Mesenchymal stem cell (in vitro differentiated cells and primary cell): ENCODE measurements at regions not wholly inside any gene's neighbourhood (a gene's known extent, or its start where the extent isn't known, plus 50 kb on each side); places are given as distances from the start of the nearest gene placed in this dataset.

Source experiments
- DNase-seq: peaks from one replicate; pipeline ENCODE4 v3.0.0-alpha.2; 2013
- H2AFZ ChIP-seq: one replicate; pipeline ENCODE4 v1.6.1; 2013; ENCODE audit warnings: low read depth, mild to moderate bottlenecking, control low read depth, inconsistent platforms, low read length, moderate library complexity
- H2AK5ac ChIP-seq: 2 replicates; pipeline ENCODE4 v1.6.1; 2013; ENCODE audit warnings: low read length, moderate library complexity, mild to moderate bottlenecking, inconsistent platforms; ENCODE audit not compliant: severe bottlenecking
- H2BK120ac ChIP-seq: one replicate; pipeline ENCODE4 v1.6.1; 2013; ENCODE audit warnings: low read depth, mild to moderate bottlenecking, inconsistent platforms, low read length, moderate library complexity
- H2BK12ac ChIP-seq, 2 experiments: one replicate each; pipeline ENCODE4 v1.6.1; 2013; ENCODE audit warnings: inconsistent platforms in 2 of 2, low read length in 2 of 2, mild to moderate bottlenecking in 2 of 2, moderate library complexity in 2 of 2, control low read depth in 1 of 2
- H2BK15ac ChIP-seq: one replicate; pipeline ENCODE4 v1.6.1; 2013; ENCODE audit warnings: mild to moderate bottlenecking, low read depth, inconsistent platforms; ENCODE audit not compliant: poor library complexity, severe bottlenecking
- H2BK5ac ChIP-seq: 2 replicates; pipeline ENCODE4 v1.6.1; 2013; ENCODE audit warnings: low read depth, mild to moderate bottlenecking, low read length, control low read depth, inconsistent platforms; ENCODE audit not compliant: poor library complexity, severe bottlenecking
- H3K14ac ChIP-seq, 2 experiments: one replicate each; pipeline ENCODE4 v1.6.1; 2013; ENCODE audit warnings: inconsistent platforms in 2 of 2, low read length in 2 of 2, control low read depth in 1 of 2, mild to moderate bottlenecking in 1 of 2, moderate library complexity in 1 of 2
- H3K18ac ChIP-seq, 2 experiments: one replicate each; pipeline ENCODE4 v1.6.1; 2013; ENCODE audit warnings: inconsistent platforms in 2 of 2, low read length in 2 of 2, control low read depth in 1 of 2, low read depth in 1 of 2, mild to moderate bottlenecking in 1 of 2
- H3K23ac ChIP-seq, 2 experiments: one replicate each; pipeline ENCODE4 v1.6.1; 2013; ENCODE audit warnings: inconsistent platforms in 2 of 2, low read length in 2 of 2, mild to moderate bottlenecking in 2 of 2, moderate library complexity in 2 of 2, control low read depth in 1 of 2
- H3K27ac ChIP-seq: 2 replicates; pipeline ENCODE4 v1.5.1; 2013; ENCODE audit warnings: mild to moderate bottlenecking, moderate library complexity, low read length, control low read depth, inconsistent platforms; ENCODE audit not compliant: poor library complexity, severe bottlenecking
- H3K27me3 ChIP-seq, 2 experiments: 2 replicates each; pipeline versions ENCODE4 v1.6.1 to v1.7.0; 2013; ENCODE audit warnings: low read length in 2 of 2, mild to moderate bottlenecking in 2 of 2, moderate library complexity in 2 of 2, control low read depth in 1 of 2, inconsistent platforms in 1 of 2; ENCODE audit not compliant: control insufficient read depth in 1 of 2, insufficient read depth in 1 of 2
- H3K36me3 ChIP-seq, 2 experiments: 2 replicates each; pipeline versions ENCODE4 v1.6.1 to v1.7.0; 2013; ENCODE audit warnings: low read length in 2 of 2, control low read depth in 1 of 2, inconsistent platforms in 1 of 2, low read depth in 1 of 2, mild to moderate bottlenecking in 1 of 2; ENCODE audit not compliant: insufficient read depth in 2 of 2, control insufficient read depth in 1 of 2
- H3K4ac ChIP-seq, 2 experiments: one replicate each; pipeline ENCODE4 v1.6.1; 2013; ENCODE audit warnings: inconsistent platforms in 2 of 2, low read length in 2 of 2, mild to moderate bottlenecking in 2 of 2, moderate library complexity in 2 of 2, control low read depth in 1 of 2, low read depth in 1 of 2
- H3K4me1 ChIP-seq: 2 replicates; pipeline ENCODE4 v1.6.1; 2013; ENCODE audit warnings: low read depth, low read length, control low read depth; ENCODE audit not compliant: control insufficient read depth, insufficient read depth
- H3K4me2 ChIP-seq: 2 replicates; pipeline ENCODE4 v1.6.1; 2013; ENCODE audit warnings: low read length, mild to moderate bottlenecking, inconsistent platforms; ENCODE audit not compliant: poor library complexity, severe bottlenecking
- H3K4me3 ChIP-seq, 2 experiments: 2 replicates each; pipeline versions ENCODE4 v1.5.1 to v1.7.0; 2013; ENCODE audit warnings: low read length in 2 of 2, mild to moderate bottlenecking in 2 of 2, control low read depth in 1 of 2, low read depth in 1 of 2; ENCODE audit not compliant: insufficient read depth in 1 of 2
- H3K79me1 ChIP-seq: replicated peaks from 2 replicates; pipeline ENCODE4 v1.6.1; 2013; ENCODE audit warnings: mild to moderate bottlenecking, control low read depth, low read length, inconsistent platforms; ENCODE audit not compliant: poor library complexity, severe bottlenecking
- H3K9ac ChIP-seq: 2 replicates; pipeline ENCODE4 v1.7.0; 2013; ENCODE audit warnings: mild to moderate bottlenecking, low read length, moderate library complexity
- H3K9me3 ChIP-seq: 2 replicates; pipeline ENCODE4 v1.7.0; 2013; ENCODE audit warnings: mild to moderate bottlenecking, low read length; ENCODE audit not compliant: control insufficient read depth
- H4K8ac ChIP-seq: one replicate; pipeline ENCODE4 v1.6.1; 2013; ENCODE audit warnings: inconsistent platforms, mild to moderate bottlenecking, low read length, moderate library complexity
- H4K91ac ChIP-seq: one replicate; pipeline ENCODE4 v1.6.1; 2013; ENCODE audit warnings: mild to moderate bottlenecking, low read length, inconsistent platforms
- WGBS: methylation state at CpG from one replicate; pipeline ENCODE4 v1.1.7; 2013; ENCODE audit warnings: mixed read lengths; 5-methylcytosine and 5-hydroxymethylcytosine counted together

DNA sequence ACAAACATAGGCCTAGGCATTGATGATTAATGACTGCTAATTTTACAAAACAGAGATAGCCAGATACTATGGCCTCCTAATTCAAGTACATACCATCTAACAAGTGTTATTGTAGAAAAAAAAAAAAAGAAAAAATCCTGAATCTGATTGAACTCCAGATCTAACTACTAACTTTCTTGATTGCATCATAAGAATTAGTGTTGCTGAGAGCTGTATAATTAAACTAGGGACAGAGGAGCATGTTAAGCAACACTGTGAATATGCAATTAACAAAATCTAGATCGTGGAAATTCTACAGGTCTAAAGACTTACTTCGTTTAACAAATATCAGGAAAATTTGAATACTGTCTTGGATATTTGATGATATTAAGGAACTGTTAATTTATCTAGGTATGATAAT, 208.3 kb upstream of the ZNF608 start:
- Histone ChIP-seq H3K9me3 (no peaks in the 10 kb centered on the region), H3K27me3 (no peaks in the 10 kb centered on the region), H2BK12ac (no peak overlapping the region), H2BK15ac (no peak overlapping the region), H3K4ac (no peak overlapping the region), H2BK120ac (no peak overlapping the region), H3K4me2 (no peak overlapping the region), H3K4me1 (peaks cover 1% of the 10 kb centered on the region), H3K36me3 (no peaks in the 10 kb centered on the region), H2AK5ac (no peak overlapping the region), H3K18ac (no peak overlapping the region), H4K8ac (no peak overlapping the region), H4K91ac (no peak overlapping the region), H3K4me3 (no peak overlapping the region), H3K79me1 (no peaks in the 10 kb centered on the region), H3K23ac (no peak overlapping the region), H2AFZ (no peak overlapping the region), H3K27ac (no peak overlapping the region), H2BK5ac (no peak overlapping the region), H3K14ac (no peak overlapping the region), H3K9ac (no peak overlapping the region)
- 100% methylated on average over 2 of the region's 2 CpGs for WGBS
- no peak for DNase-seq

DNA sequence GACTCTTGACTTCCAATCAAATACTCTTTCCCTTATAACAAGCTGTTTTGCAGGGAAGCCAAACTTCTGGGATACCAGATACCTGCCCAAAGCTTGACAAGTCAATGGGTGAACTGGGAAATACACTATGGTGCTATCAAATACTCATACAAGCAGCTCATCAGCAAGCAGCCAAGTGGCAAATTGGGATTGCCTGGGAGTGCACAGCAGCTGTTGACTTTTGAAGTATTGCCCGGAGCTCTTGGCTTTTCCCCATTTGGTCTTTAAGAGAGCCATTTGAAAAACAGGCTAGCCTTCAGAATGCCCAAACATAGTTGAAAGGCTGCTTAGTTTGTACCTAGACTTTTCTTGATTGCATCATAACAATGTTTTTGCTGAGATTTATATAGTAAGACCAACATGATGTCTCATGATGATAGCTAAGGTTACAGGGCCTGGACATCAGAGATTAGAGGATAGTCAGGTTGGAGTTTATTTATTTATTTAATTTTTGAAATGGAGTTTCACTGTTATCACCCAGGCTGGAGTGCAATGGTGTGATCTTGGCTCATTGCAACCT, 210.1 kb upstream of the ZNF608 start:
- Histone ChIP-seq H3K4me1 (peaks cover 1% of the 10 kb centered on the region), H3K27ac (no peak overlapping the region), H2AK5ac (no peak overlapping the region), H3K23ac (no peak overlapping the region), H3K36me3 (no peaks in the 10 kb centered on the region), H3K9ac (no peak overlapping the region), H4K91ac (peak overlapping the region; percentile 11), H3K18ac (peak overlapping the region in 1 of 2 experiments; percentile 76), H2BK5ac (no peak overlapping the region), H3K4ac (no peak overlapping the region), H2BK12ac (no peak overlapping the region), H3K9me3 (no peaks in the 10 kb centered on the region), H2BK120ac (no peak overlapping the region), H2AFZ (no peak overlapping the region), H3K79me1 (no peaks in the 10 kb centered on the region), H3K14ac (no peak overlapping the region), H2BK15ac (no peak overlapping the region), H3K4me2 (no peak overlapping the region), H4K8ac (no peak overlapping the region), H3K27me3 (no peaks in the 10 kb centered on the region), H3K4me3 (no peak overlapping the region)
- no peak for DNase-seq
- 95% methylated on average over 1 of the region's 1 CpG for WGBS

DNA sequence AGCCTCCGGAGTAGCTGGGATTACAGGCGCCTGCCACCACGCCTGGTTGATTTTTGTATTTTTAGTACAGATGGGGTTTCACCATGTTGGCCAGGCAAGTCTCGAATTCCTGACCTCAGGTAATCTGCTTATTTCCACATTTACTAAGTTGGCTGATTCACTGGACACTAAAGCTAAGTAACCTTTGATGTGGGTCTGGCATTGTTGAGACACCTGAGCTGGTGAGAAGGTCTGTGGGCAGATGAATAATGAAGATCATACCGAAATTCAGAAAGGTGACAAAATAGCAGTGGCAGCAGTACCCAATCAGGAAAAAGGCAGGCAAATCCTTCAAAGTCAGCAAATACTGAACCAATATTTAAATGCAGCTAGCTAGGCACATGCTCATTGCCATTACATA, 210.6 kb upstream of the ZNF608 start:
- WGBS, result 100% methylated on average over 4 of the region's 5 CpGs

GRCh38 chr5:124960266-124960665, 213.8 kb upstream of the ZNF608 start:
- no peak overlapping the region for H2AFZ ChIP-seq
- no peaks in the 10 kb centered on the region for H3K9me3 ChIP-seq
- peak overlapping the region in 1 of 2 experiments; percentile 34 for H3K18ac ChIP-seq
- no peak overlapping the region for H2AK5ac ChIP-seq
- no peak overlapping the region for H3K4me2 ChIP-seq
- H3K9ac ChIP-seq, result no peak overlapping the region
- no peak overlapping the region for H3K27ac ChIP-seq
- H3K79me1 ChIP-seq, result no peaks in the 10 kb centered on the region
- H2BK120ac ChIP-seq, result no peak overlapping the region
- H3K27me3 ChIP-seq, result no peaks in the 10 kb centered on the region
- WGBS, result 100% methylated on average over 3 of the region's 4 CpGs
- H4K8ac ChIP-seq, result no peak overlapping the region
- H2BK12ac ChIP-seq, result peak overlapping the region in 1 of 2 experiments; percentile 89
- H3K4me3 ChIP-seq, result no peak overlapping the region
- H3K4ac ChIP-seq, result peak overlapping the region in 1 of 2 experiments; percentile 67
- no peak overlapping the region for H4K91ac ChIP-seq
- H3K23ac ChIP-seq, result no peak overlapping the region
- no peaks in the 10 kb centered on the region for H3K36me3 ChIP-seq
- no peak overlapping the region for H2BK15ac ChIP-seq
- H2BK5ac ChIP-seq, result no peak overlapping the region
- peaks cover 3% of the 10 kb centered on the region for H3K4me1 ChIP-seq
- no peak for DNase-seq
- H3K14ac ChIP-seq, result no peak overlapping the region

More for the DNA sequence above, 210.6 kb upstream of the ZNF608 start:
- H3K4me1 ChIP-seq, result peaks cover 1% of the 10 kb centered on the region
- H4K91ac ChIP-seq, result no peak overlapping the region
- no peak for DNase-seq
- H3K27me3 ChIP-seq, result no peaks in the 10 kb centered on the region
- H3K36me3 ChIP-seq, result no peaks in the 10 kb centered on the region
- no peak overlapping the region for H2BK120ac ChIP-seq
- H3K23ac ChIP-seq, result no peak overlapping the region
- H3K79me1 ChIP-seq, result no peaks in the 10 kb centered on the region
- H3K27ac ChIP-seq, result no peak overlapping the region
- no peak overlapping the region for H2BK5ac ChIP-seq
- H3K14ac ChIP-seq, result no peak overlapping the region
- no peak overlapping the region for H3K4me2 ChIP-seq
- no peak overlapping the region for H3K18ac ChIP-seq
- no peak overlapping the region for H4K8ac ChIP-seq
- no peak overlapping the region for H3K9ac ChIP-seq
- H2BK15ac ChIP-seq, result no peak overlapping the region
- H3K4me3 ChIP-seq, result no peak overlapping the region
- H2BK12ac ChIP-seq, result no peak overlapping the region
- no peak overlapping the region for H2AFZ ChIP-seq
- no peak overlapping the region for H2AK5ac ChIP-seq
- H3K9me3 ChIP-seq, result no peaks in the 10 kb centered on the region
- H3K4ac ChIP-seq, result no peak overlapping the region
